IMR-90 (cell line): ENCODE measurements at regions not wholly inside any gene's neighbourhood (a gene's known extent, or its start where the extent isn't known, plus 50 kb on each side); places are given as distances from the start of the nearest gene placed in this dataset.

Source experiments
- ATAC-seq: fragments of 200-7000 bp; cut with Tn5 transposase; 2 replicates; pipeline ENCODE4 v1.9.1; 2020; ENCODE audit warnings: low read depth, mild to moderate bottlenecking, moderate library complexity
- BruUV-seq: library from RNA; stranded (reverse); fragments of 400-500 nt; replicated peaks from 2 replicates; lab custom pipeline; 2021; lab: Mats Ljungman, UMichigan
- CTCF ChIA-PET: fragments of 300-600 bp; formaldehyde crosslinking; extraction: SDS; loops from one replicate; lab custom pipeline; 2021; ENCODE audit warnings: antibody characterized with exemption; lab: Yijun Ruan, JAX
- POLR2A ChIA-PET: fragments of 300-600 bp; sonication (Branson Sonifier 250); formaldehyde crosslinking; loops from one replicate; lab custom pipeline; 2022; ENCODE audit warnings: antibody characterized with exemption; ENCODE audit not compliant: unreplicated experiment; lab: Charles Lee
- DNase-seq: peaks from one replicate; pipeline ENCODE4 v3.0.0; 2013
- H2AFZ ChIP-seq: replicated peaks from 2 replicates; pipeline ENCODE3; 2013; ENCODE audit warnings: low read length, mild to moderate bottlenecking; ENCODE audit not compliant: poor library complexity
- H2AK5ac ChIP-seq: 2 replicates; pipeline ENCODE4 v1.6.1; 2013; ENCODE audit warnings: low read depth, low read length, inconsistent platforms
- H2AK9ac ChIP-seq: replicated peaks from 2 replicates; pipeline ENCODE3; 2013; ENCODE audit warnings: mild to moderate bottlenecking, low read depth, low read length, moderate library complexity; ENCODE audit not compliant: poor library complexity
- H2BK120ac ChIP-seq: 2 replicates; pipeline ENCODE4 v1.6.1; 2013; ENCODE audit warnings: low read depth, low read length, inconsistent platforms
- H2BK15ac ChIP-seq: 3 replicates; pipeline ENCODE4 v1.6.1; 2013; ENCODE audit warnings: low read depth, low read length, inconsistent platforms
- H2BK20ac ChIP-seq: 2 replicates; pipeline ENCODE4 v1.6.1; 2013; ENCODE audit warnings: low read depth, mild to moderate bottlenecking, inconsistent platforms, low read length, moderate library complexity
- H2BK5ac ChIP-seq: 2 replicates; pipeline ENCODE4 v1.6.1; 2013; ENCODE audit warnings: mild to moderate bottlenecking, low read depth, low read length, inconsistent platforms; ENCODE audit not compliant: poor library complexity, severe bottlenecking
- H3K14ac ChIP-seq: replicated peaks from 2 replicates; pipeline ENCODE4 v1.6.1; 2013; ENCODE audit warnings: low read depth, low read length, inconsistent platforms
- H3K18ac ChIP-seq: 2 replicates; pipeline ENCODE4 v1.6.1; 2013; ENCODE audit warnings: low read depth, low read length, control low read depth
- H3K23ac ChIP-seq: 2 replicates; pipeline ENCODE4 v1.6.1; 2013; ENCODE audit warnings: low read depth, low read length, inconsistent platforms
- H3K27ac ChIP-seq: 2 replicates; pipeline ENCODE4 v1.5.1; 2013; ENCODE audit warnings: mild to moderate bottlenecking, control low read depth, low read length; ENCODE audit not compliant: insufficient read depth
- H3K27me3 ChIP-seq: 2 replicates; pipeline ENCODE4 v1.6.1; 2013; ENCODE audit warnings: low read length; ENCODE audit not compliant: control insufficient read depth, insufficient read depth
- H3K36me3 ChIP-seq: 2 replicates; pipeline ENCODE4 v1.6.1; 2013; ENCODE audit warnings: low read length, mixed read lengths; ENCODE audit not compliant: control insufficient read depth, insufficient read depth
- H3K4ac ChIP-seq: 2 replicates; pipeline ENCODE4 v1.6.1; 2013; ENCODE audit warnings: low read depth, low read length, inconsistent platforms
- H3K4me1 ChIP-seq: 2 replicates; pipeline ENCODE4 v1.6.1; 2013; ENCODE audit warnings: low read length, mixed read lengths; ENCODE audit not compliant: control insufficient read depth, insufficient read depth
- H3K4me2 ChIP-seq: 2 replicates; pipeline ENCODE4 v1.6.1; 2013; ENCODE audit warnings: low read depth, mild to moderate bottlenecking, control low read depth, low read length, moderate library complexity
- H3K4me3 ChIP-seq: 2 replicates; pipeline ENCODE4 v1.5.1; 2013; ENCODE audit warnings: low read depth, mild to moderate bottlenecking, control low read depth, low read length, moderate library complexity; ENCODE audit not compliant: insufficient read depth
- H3K56ac ChIP-seq: 2 replicates; pipeline ENCODE4 v1.6.1; 2013; ENCODE audit warnings: low read length, inconsistent platforms; ENCODE audit not compliant: insufficient read depth; ENCODE audit errors: extremely low read depth
- H3K79me1 ChIP-seq, 2 experiments: 2 replicates each; pipeline ENCODE4 v1.6.1; 2013; ENCODE audit warnings: low read length in 2 of 2, inconsistent platforms in 1 of 2, low read depth in 1 of 2
- H3K9ac ChIP-seq: 2 replicates; pipeline ENCODE4 v1.6.1; 2013; ENCODE audit warnings: low read depth, low read length, control low read depth
- H3K9me1 ChIP-seq: 2 replicates; pipeline ENCODE4 v1.6.1; 2013; ENCODE audit warnings: low read length, inconsistent platforms; ENCODE audit not compliant: insufficient read depth
- H3K9me3 ChIP-seq: 2 replicates; pipeline ENCODE4 v1.6.1; 2013; ENCODE audit warnings: low read length; ENCODE audit not compliant: control insufficient read depth, insufficient read depth
- H4K20me1 ChIP-seq: 2 replicates; pipeline ENCODE4 v1.6.1; 2013; ENCODE audit warnings: low read length, inconsistent platforms; ENCODE audit not compliant: insufficient read depth
- H4K5ac ChIP-seq: 2 replicates; pipeline ENCODE4 v1.6.1; 2013; ENCODE audit warnings: mild to moderate bottlenecking, low read depth, low read length, control low read depth
- H4K8ac ChIP-seq, 2 experiments: 2 replicates each; pipeline ENCODE4 v1.6.1; 2013; ENCODE audit warnings: low read depth in 2 of 2, low read length in 2 of 2, control low read depth in 1 of 2, inconsistent platforms in 1 of 2
- H4K91ac ChIP-seq: 2 replicates; pipeline ENCODE4 v1.6.1; 2013; ENCODE audit warnings: low read depth, low read length, inconsistent platforms; ENCODE audit not compliant: insufficient read depth
- CTCF ChIP-seq: conservative IDR thresholded peaks from 2 replicates; pipeline ENCODE4 v1.5.1; 2012; ENCODE audit warnings: mild to moderate bottlenecking, low read depth, low read length, improper control_type of control experiment
- MAFK ChIP-seq: IDR thresholded peaks from 2 replicates; pipeline ENCODE4 v1.6.1; 2012; ENCODE audit warnings: low read depth, low read length, improper control_type of control experiment
- NFE2L2 ChIP-seq: fragments of 150-350 bp; IDR thresholded peaks from 2 replicates; pipeline ENCODE4 v1.6.1; 2016; ENCODE audit warnings: low read depth, mild to moderate bottlenecking, low read length
- WGBS, 2 experiments: methylation state at CpG; one replicate each; pipeline versions ENCODE4 v1.1.5 to v1.1.7; 2013; ENCODE audit warnings: missing lambda C conversion rate in 2 of 2; ENCODE audit not compliant: insufficient read length in 1 of 2; ENCODE audit errors: extremely low coverage in 2 of 2; 5-methylcytosine and 5-hydroxymethylcytosine counted together
- dilution Hi-C: fragments of 300-500 bp; cut with HindIII; formaldehyde crosslinking; loops from one replicate; pipeline ENCODE4 v1.14.3; 2018; ENCODE audit warnings: low sequenced_read_pairs; ENCODE audit not compliant: unreplicated experiment
- in situ Hi-C: fragments of 300-500 bp; cut with MboI; formaldehyde crosslinking; loops from 3 replicates; pipeline ENCODE4 v1.14.3; 2019; ENCODE audit warnings: low sequenced_read_pairs, inconsistent platforms, mixed read lengths
- intact Hi-C: fragments of 100-400 bp; cut with micrococcal nuclease; formaldehyde crosslinking; loops from 2 replicates; pipeline ENCODE4 v1.10.0; 2022

- Histone ChIP-seq H4K5ac (no peak overlapping the region), H2AK9ac (no peak overlapping the region), H3K27ac (no peak overlapping the region), H4K20me1 (no peaks in the 10 kb centered on the region), H3K4ac (no peak overlapping the region), H3K23ac (no peak overlapping the region), H2BK5ac (no peak overlapping the region), H3K9ac (no peak overlapping the region), H2AFZ (no peak overlapping the region), H2BK120ac (no peak overlapping the region), H3K14ac (no peak overlapping the region), H3K4me3 (no peak overlapping the region), H4K91ac (no peak overlapping the region), H2BK20ac (no peak overlapping the region), H3K56ac (no peak overlapping the region), H2AK5ac (no peak overlapping the region), H3K9me3 (no peaks in the 10 kb centered on the region), H3K9me1 (no peaks in the 10 kb centered on the region), H2BK15ac (no peak overlapping the region), H3K18ac (no peak overlapping the region), H3K4me1 (no peaks in the 10 kb centered on the region), H3K4me2 (no peak overlapping the region), H3K79me1 (no peaks in the 10 kb centered on the region), H4K8ac (no peak overlapping the region), H3K36me3 (no peaks in the 10 kb centered on the region), H3K27me3 (no peaks in the 10 kb centered on the region)
- intact Hi-C loops (no loop called here), dilution Hi-C loops (no loop called here), in situ Hi-C loops (no loop called here)
- ChIA-PET POLR2A (no interaction called here), CTCF (no interaction called here)
- ATAC-seq, result no peak
- no peak for DNase-seq
- BruUV-seq, result no TSS peak
- TF ChIP-seq CTCF (no peak), MAFK (peak; percentile 96), NFE2L2 (no peak)
- WGBS, 2 experiments, result no CpG with 5 or more reads among the region's 1 CpG
Observed at GRCh38 chr10:53075469-53075868, 302.9 kb upstream of the MBL2 start.
